ENCODE measurements at regions not wholly inside any gene's neighbourhood (a gene's known extent, or its start where the extent isn't known, plus 50 kb on each side); places are given as distances from the start of the nearest gene placed in this dataset.

DNA sequence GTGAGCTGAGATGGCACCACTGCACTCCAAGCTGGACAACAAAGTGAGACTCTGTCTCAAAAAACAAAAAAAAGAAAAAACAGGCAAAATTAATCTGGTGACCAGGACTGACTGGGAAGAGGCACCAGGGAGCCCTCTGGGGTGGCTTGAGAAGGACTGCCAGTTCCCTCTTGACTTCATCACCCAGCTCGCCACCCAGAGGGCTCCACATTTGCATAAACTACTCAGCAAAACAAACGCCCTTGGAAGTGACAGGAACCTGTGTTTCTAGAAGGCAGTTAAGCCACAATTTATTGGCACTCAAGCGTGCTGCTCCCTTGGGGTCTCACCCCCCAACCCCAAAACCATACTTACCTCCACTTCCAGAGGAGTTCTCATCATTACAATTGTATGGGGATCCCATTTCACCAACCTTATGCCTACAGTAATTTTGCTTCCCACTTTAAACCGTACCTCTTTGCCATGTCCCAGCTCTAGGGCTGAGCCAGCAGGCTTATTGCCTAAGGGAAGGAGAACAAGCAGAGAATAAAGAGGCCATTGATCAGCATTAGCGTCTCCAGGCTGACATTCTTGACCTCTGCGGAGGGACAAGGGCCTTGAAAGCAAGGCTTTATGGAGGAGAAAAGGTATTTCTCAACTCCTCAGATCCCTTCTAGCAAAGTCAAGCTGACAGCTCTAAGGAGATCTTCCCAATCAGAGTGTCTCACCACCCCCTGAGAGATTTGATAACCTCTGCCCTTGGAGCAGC, 357.4 kb downstream of the SHQ1 start:
- no peak for DNase-seq (ENCODE audit: low read depth in 2 of 2)

DNA sequence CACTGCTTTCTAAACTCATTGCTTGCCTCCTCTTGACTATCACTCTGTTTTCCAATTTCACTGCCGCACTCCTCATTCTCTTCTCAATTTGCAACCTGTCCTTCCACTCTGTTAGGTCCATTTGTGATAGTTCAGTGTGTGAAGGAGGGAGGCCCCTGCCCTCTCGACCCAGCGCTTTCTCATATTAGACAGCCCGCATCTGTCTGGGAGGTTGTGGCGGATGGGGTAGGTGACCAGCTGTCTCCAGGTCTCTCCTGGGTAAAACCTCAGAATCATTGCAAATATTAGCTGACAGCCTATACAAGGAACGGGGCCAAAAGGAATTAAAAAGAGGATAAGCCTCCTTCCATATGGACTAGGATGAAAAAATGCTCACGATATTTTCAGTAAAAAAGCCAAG, 358.3 kb downstream of the SHQ1 start:
- DNase-seq (ENCODE audit: low read depth in 2 of 2), result no peak

DNA sequence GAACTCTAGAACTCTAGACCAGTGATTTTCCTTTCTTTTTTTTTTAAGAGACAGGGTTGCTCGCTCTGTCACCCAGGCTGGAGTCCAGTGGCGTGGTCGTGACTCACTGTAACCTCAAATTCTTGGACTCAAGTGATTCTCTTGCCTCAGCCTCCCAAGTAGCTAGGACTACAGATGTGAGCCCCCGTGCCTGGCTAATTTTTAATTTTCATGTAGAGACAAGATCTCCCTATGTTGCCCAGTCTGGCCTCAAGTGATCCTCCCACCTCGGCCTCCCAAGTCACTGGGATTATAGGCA, 359.6 kb downstream of the SHQ1 start:
- DNase-seq (ENCODE audit: low read depth in 2 of 2), result no peak

DNA sequence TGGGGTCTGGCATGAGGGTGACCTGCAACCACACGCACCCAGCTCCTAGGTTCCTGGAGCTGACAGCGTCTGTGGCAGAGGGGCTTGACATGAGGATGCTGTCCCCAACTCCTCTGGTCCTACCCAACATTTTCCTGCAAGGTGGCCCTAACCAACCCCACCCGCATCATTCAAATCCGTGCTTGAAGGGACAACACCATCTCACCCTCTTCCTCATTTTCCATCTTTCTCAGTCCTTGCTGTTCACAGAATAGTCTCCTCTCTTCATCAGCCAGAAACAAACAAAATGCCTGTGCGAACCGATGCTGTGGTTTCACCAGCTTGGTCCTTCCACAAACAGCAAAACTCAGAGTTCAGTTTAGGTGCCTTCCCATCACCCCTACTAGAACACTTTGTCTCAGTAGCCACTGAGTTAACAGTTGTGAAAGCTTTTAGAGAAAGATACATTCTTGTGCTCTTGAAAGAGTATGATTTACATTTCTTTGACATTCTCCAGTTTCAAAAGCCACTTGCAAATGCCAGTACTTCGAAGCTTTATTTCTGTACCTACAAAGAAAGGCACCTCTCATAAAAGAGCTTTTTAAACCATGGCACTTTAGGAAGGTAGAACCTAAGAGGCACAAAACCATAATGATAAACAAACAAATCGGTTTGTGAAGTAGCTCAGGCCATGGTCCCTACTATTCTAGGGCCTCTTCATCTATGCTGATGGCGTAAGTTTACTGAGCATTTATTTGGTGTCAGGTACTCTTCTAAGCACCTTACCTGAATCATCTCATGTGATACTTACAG, 360.1 kb downstream of the SHQ1 start:
- no peak for DNase-seq (ENCODE audit: low read depth in 2 of 2)

DNA sequence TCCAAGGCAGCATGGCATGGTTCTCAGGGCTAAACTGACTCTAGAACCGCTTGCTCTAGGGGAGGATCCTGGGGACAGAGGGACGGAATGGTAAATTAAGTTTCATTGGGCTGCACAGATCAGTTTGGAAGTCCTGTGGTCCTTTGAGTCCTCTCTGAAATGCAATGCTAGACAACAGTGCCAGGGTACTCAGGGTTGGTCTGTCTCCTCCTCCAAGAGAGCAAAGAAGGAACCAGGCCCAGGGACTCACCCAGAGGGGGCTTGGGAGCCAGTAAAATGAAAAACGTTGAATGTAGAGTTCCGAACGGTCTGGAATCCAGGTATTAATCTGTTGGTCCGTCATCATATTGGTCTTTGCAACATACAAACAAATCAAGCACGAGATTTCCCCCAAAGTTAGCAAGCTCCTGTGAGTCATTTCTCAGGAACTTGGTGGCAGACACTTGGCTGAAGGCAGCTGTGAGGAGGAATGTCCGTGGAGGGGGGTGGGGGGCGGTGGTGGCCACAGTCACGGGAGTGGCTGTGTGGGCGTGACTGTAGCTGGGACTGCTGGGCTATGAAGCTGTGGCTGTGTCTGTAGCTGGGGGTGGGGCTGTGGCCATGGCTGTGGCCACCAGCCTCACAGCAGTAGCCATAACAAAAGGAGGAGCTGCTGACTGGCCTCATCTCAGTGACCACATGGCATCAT, 361.0 kb downstream of the SHQ1 start:
- DNase-seq (ENCODE audit: low read depth in 2 of 2), result no peak

DNA sequence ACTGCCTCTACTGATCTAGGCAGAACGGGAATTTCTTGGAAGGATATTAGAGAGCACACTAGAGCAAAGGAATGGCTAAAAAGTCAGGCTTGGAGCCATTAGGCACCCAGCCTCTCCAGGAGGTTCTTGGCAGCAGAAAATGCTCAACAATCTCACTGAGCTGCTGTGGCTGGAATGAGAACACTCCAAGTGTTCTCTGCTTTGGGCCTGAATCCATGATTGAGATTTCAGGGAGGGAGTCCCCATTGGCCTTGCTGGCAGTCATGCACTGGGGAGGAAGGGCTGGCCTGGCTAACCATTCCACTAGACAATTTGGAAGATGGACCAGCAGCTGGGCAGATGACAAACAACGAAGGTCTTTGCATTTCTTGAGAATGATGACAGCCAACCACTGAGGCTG, 362.6 kb downstream of the SHQ1 start:
- no peak for DNase-seq (ENCODE audit: low read depth in 2 of 2)

DNA sequence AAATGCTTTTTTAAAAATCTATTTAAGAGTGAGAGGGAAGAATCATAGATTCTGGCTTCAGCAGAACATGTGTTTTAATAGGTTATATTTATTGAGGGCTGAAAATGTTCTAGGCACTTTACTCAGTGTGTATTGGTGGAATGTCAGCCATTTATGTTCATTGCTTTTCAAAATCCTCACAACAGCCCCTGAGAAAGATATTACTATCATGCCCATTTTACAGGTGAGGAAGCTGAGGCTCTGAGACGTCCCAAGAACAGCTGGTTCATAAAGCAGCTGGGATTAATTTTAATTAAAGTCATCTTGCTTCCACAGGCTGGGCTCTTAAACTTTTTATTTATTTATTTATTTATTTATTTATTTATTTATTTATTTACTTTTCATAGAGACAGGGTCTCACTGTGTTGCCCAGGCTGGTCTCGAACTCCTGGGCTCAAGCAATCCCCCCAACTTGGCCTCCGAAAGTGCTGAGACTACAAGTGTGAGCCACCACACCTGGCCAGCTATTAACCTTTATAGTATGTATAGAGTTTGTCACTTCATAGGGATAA, 364.6 kb downstream of the SHQ1 start:
- no peak for DNase-seq (ENCODE audit: low read depth in 2 of 2)

DNA sequence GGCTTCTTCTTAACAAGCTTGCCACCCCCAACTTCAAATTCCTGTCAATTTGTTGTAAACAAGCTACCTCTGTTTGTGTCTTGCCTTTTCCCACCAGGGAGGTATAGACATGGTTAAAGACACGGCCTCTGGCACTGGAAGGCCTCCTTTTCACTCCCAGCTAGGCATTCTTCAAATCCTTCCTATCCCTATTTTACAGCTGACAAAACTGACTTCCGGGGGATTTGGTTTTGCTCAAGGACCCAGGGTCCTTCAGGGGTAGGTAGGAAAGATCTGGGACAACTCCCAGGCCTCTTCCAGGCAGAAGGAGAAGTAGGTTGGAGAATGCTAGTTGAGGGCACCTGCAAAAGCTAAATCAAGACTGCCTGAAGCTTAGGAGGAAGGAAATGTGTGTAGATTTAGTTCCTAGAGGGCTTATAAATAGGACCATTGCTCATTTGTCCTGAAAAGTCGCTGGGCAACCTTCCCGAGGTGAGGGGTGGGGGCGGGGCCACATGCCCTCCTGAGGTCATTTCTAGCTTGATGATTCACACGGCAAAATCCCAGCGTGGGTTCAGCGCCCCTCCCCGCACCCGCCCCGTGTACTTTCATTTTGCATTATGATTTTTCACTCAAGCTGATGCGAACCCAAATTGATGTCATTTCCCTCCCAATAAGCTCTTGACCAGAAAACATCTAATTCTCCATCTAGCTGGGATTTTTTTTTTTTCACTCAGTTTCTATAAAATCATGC, 365.5 kb downstream of the SHQ1 start:
- peak; percentile 23 to 47 for DNase-seq (ENCODE audit: low read depth in 2 of 2)

DNA sequence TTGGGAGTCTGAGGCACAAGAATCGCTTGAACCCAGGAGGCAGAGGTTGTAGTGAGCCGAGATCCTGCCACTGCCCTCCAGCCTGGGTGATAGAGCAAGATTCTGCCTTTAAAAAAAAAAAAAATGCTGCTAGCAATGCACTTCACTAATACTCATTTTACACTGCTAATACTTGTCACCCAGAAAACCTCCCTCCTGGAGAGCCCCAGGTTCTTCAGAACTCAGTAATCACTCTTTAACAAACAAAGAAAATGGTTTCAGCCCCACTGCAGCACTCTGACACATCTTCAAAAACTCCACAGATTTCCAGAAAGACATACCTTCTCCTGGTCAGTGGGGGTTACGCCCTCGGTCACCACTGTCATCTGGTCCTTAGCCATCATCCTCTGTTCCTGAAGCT, 366.7 kb downstream of the SHQ1 start:
- no peak for DNase-seq (ENCODE audit: low read depth in 2 of 2)

DNA sequence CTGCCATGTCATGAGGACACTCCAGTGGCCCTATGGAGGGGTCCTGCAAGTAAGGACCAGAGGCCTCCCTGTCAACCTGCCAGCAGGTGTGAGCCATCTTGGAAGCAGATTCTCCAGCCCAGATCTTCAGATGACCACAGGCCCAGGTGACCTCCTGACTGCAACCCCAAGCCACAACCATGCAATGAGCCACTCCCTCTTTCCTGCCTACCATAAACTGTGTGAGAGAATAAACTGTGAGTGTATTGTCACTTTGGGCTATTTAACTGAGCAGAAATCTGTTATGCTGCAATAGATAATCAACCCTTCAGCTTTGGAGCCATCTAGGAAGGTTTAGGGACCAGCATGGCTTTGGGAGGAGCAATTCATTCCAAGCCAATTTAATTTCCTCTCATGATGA, 367.9 kb downstream of the SHQ1 start:
- DNase-seq (ENCODE audit: low read depth in 2 of 2), result no peak

DNA sequence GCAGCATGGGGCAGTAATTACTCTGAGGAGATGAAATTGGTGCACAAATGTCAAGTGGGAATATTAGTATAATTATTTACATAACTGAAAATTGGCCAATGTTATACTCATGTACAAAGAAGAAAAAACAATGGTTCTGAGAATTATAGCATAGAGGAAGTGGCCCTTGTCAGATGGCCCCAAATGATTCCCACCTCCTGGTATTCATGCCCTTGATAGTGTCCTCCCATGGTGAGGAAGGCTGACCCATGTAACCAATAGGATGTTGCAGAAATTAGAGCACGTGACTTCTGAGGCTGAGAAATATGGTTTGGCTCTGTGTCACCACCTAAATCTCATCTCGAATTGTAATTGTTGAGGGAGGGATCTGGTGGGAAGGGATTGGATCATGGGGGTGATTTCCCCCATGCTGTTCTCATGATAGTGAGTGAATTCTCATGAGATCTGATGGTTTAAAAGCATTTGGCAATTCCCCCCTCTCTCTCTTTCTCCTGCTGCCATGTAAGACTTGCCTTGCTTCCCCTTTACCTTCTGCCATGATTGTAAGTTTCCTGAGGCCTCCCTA, 368.5 kb downstream of the SHQ1 start:
- no peak for DNase-seq (ENCODE audit: low read depth in 2 of 2)

DNA sequence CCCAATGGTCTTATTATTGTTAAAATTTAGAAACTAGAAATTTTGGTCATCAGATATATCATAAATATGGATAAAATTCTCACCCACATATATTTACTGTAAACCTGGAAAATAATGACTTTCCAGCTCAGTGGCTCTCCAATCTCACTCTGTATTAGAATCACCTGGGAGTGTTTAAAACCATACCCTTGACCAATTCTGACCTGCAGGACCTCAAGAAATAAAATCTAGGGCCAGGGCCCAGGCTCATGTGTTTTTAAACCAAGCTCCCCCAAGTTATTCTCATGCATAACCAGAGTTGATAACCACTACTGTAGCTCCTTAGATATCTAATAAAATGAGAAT, 372.1 kb downstream of the SHQ1 start:
- DNase-seq (ENCODE audit: low read depth in 2 of 2), result no peak

DNA sequence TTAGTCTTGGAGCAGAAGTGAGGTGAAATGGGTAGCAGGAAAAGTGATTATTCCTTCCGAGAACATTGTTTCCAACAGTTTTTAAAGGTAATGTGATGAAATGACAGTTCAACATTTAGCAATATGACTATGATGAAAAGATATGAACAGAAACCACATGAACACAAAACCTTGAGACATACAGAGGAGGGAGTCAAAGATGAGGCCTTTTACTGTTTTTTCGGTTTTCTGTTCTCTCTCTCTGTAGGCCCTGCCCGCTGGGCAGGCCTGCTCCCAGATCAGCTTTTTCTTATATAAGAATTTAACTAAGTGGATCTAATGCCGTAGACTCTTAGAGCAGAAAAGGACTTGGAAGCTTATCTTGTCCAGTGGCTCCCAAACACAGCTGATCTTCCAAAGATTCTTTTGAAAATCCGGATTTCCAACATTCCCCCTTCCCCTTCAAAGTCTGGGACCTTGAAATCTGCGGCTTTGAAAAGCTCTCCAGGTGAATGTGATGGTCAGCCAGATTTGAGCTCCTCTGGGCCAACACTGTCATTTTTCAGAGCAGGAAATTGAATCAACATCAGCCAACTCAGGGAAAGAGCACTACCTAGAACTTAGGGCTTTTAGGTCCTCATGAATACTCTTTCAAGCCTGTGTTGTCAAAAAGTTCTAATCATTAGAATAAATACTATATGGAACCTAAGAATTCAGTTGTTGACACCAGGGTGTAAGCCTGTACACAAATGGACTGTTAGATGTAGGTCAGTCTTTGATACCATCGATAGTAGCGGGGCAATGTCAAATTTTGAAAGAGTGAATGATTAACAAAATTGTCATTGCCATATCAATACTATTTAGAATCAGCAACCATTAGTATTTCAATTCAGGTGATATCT, 372.7 kb downstream of the SHQ1 start:
- DNase-seq (ENCODE audit: low read depth in 2 of 2), result no peak

DNA sequence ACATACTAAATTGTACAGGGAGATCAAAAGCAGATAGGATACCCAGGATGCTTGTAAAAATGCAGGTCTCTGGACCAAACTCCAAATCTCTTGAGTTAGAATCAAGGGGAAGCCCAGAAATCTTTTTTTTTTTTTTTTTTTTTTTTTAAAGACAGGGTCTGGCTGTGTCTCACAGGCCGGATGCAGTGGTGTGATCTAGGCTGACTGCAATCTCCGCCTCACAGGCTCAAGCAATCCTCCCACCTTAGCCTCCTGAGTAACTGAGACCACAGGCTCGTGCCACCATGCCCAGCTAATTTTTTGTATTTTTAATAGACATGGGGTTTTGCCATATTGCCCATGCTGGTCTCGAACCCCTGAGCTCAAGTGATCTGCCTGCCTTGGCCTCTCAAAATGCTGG, 373.5 kb downstream of the SHQ1 start:
- DNase-seq (ENCODE audit: low read depth in 2 of 2), result no peak

DNA sequence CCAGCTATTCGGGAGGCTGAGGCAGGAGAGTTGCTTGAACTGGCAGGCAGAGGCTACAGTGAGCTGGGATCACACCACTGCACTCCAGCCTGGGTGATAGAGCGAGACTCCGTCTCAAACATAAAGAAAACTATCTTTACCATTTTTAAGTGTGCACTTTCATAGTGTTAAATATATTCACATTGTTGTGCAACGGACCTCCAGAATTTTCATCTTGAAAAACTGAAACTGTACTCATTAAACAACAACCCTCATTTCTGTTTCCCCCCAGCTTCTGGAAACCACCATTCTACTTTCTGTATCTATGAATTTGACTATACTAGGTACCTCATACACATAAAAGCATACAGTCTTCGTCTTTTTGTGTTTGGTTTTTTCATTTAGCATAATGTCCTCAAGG, 375.1 kb downstream of the SHQ1 start:
- no peak for DNase-seq (ENCODE audit: low read depth in 2 of 2)

DNA sequence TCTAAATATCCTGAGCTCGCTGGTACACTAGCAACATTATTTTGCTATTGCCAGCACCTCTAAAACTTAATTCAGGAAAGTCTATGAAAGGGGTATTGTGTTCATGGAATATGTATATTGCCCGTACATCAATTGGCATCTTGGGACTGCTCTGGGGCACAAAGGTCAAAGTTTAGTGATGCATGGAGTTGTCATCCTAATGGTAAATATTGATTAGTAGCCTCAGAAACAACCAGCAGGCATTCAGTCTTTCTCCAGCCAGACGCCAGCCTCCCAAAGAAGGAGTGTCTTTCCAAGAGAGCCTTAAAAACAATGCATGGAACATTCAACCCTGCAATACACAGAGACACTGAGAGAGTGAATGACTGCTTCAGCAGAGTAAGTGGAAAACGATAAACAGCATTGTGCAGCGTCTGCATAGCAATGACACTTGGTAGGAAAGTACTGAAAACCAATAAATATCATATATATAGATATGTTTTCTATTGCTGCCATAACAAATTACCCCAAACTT, 377.3 kb downstream of the SHQ1 start:
- DNase-seq (ENCODE audit: low read depth in 2 of 2), result no peak

DNA sequence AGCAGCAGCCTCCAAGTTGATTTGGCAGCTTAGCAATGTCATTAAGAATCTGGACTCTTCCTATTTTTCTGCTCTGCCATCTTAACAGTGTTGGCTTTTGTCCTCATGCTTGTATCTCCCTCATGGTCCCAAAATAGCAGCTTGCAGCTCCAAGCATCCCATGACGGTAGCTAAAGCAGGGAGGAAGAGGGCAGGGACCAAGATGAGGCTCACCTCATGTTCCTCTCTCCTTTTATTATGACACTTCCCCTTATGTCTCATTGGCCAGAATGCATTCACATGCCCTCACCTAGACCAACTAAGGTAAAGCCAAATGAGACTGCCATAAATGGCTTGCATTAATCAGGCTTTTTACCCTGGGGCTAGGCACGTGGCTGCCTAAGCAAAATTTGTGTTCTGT, 382.4 kb downstream of the SHQ1 start:
- DNase-seq (ENCODE audit: low read depth in 2 of 2), result no peak

DNA sequence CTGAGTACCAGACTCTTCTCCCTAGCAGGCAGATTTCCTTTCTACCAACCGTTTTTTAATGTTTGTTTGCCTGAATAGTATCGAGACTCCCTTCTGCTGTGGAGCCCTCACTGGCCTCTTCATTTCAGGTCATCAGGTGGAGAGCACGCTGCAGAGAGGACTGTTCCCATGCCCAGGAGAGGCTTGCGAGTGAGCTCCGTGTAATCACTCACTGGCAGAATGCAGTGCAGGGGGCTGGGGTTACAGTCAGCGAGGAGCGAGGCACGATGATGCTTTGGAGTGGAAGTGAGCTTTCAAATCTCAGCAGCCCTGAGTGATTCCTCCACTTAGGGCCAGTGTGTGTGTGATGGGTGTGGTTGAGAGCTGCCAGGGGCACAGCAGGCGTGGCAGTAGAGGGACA, 385.2 kb downstream of the SHQ1 start:
- DNase-seq (ENCODE audit: low read depth in 2 of 2), result no peak

DNA sequence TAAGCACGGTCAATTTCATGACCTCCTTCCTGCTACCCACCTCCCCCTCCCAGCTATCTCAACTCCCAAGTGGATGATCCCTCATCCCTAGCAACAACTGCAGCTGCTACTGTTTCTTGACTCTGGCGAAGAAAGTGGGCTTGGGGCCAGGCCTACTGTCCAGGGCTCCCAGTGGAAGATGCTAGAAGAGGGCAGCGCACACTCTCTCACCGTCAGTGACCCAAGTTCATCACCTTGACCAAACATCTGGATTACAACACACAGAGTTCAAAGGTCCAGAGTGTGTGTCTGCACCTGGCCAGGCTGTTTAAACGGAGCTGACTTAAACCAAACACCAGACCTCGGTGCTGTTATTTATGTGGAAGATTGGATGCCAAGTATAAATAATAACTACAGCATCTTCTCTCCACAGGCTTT, 385.6 kb downstream of the SHQ1 start:
- no peak for DNase-seq (ENCODE audit: low read depth in 2 of 2)

DNA sequence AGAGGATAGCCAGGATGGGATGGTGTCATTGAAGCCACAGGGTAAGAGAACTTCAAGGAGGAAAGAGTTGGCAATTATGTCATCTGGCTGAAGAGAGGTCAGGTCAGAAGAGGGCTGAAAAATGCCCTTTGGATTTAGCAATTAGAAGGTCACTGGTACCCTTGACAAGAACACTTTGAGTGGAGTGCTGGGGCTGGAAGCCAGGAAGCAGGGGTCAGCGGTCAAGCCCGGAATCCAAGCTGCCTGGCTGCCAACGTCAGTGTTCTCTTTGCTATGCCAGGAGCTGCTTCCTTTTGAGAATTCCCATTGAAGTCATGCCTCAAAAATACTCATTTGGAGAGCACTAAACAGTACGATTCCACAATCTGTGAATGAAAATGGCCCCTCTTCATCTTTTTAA, 386.5 kb downstream of the SHQ1 start:
- DNase-seq (ENCODE audit: low read depth in 2 of 2), result no peak

All from stimulated activated CD8-positive, alpha-beta memory T cell treated with anti-CD3 and anti-CD28 coated beads, Interleukin-2, amount 100 ng/mL, for 1 hour (primary cell).